ENCODE measurements at regions not wholly inside any gene's neighbourhood (a gene's known extent, or its start where the extent isn't known, plus 50 kb on each side); places are given as distances from the start of the nearest gene placed in this dataset.

DNA sequence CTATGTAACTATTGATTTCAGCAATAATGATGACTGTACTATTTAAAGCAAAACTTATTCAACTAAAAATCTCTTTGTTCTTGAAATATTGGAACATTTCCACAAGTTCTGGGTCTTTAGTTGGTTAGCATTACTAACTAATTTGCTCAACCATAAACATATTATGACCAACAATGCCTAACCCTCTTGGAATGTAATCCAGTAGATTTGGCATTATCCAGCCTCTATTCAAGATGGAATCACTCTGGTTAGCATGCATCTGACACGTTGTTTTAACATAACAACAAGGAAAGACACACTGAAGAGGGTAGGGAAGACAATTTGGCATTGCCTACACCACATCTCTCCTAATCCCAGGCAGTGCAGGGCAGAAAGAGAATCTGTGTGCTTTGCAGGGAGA lies 941.3 kb upstream of the PCDH20 start (continued):
- TF ChIP-seq POLR2AphosphoS5 (IDR thresholded peaks at IDR 0.05; ENCODE audit: low read depth, low read length) (no peak), SRF (IDR thresholded peaks at IDR 0.05; ENCODE audit: low read depth) (no peak), TCF7L2 (IDR thresholded peaks at IDR 0.05; ENCODE audit: borderline replicate concordance, extremely low read depth, insufficient read depth, insufficient read length) (no peak), YY1 (IDR thresholded peaks at IDR 0.05; ENCODE audit: extremely low read depth, insufficient replicate concordance, low read depth, low read length) (no peak)
- TF ChIP-seq, protein P1, sequence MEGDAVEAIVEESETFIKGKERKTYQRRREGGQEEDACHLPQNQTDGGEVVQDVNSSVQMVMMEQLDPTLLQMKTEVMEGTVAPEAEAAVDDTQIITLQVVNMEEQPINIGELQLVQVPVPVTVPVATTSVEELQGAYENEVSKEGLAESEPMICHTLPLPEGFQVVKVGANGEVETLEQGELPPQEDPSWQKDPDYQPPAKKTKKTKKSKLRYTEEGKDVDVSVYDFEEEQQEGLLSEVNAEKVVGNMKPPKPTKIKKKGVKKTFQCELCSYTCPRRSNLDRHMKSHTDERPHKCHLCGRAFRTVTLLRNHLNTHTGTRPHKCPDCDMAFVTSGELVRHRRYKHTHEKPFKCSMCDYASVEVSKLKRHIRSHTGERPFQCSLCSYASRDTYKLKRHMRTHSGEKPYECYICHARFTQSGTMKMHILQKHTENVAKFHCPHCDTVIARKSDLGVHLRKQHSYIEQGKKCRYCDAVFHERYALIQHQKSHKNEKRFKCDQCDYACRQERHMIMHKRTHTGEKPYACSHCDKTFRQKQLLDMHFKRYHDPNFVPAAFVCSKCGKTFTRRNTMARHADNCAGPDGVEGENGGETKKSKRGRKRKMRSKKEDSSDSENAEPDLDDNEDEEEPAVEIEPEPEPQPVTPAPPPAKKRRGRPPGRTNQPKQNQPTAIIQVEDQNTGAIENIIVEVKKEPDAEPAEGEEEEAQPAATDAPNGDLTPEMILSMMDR (IDR thresholded peaks at IDR 0.05 in 2 of 3, conservative IDR thresholded peaks at IDR 0.05 in 1 of 3; ENCODE audit: borderline replicate concordance in 1 of 3, insufficient read depth in 1 of 3, low read depth in 2 of 3, low read length in 2 of 3), result no peak

DNA sequence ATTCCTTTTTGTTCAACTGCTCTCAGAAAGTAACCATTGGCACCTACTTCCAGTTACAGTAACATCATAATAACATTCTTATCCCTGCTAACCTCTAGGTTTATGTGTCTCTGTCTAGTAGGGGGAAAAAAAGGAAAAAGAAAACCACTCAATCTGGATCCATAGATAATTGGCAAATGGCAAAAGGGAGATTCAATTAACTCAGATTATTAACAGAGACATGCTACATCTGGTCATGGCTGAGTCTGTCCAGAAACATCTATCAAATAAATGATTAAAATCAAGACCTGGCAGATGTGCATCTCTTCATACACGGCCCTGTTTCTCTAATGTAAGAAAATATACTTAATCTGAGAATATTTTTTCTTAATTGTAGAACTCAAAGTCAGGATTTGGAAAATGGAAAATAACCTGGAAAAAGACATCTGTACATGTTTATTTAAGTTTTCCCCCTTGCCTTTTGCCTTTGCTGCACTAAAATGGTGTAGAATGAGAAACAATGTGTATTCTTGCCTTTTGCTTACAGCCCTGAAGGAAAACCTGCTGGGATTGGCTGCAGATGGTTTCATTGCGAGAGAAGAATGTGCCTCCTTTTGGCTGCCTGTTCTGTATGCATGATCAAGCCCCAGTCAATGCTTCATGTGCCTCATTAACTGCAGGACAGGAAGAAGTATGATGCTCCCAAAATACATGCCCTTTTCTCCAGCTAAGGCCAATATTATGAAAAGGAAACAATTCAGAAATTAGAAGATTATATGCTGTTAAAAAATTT lies 921.6 kb upstream of the PCDH20 start:
- Histone ChIP-seq H3K4me2 (ENCODE audit: low read length) (no peak overlapping the region), H3K4me1 (ENCODE audit: control insufficient read depth in 1 of 2, insufficient read depth in 2 of 2, low read length in 2 of 2) (no peaks in the 10 kb centered on the region), H3K27me3 (ENCODE audit: insufficient read depth, low read length) (no peaks in the 10 kb centered on the region), H3K79me2 (ENCODE audit: insufficient read depth, low read length) (no peaks in the 10 kb centered on the region), H3K27ac (ENCODE audit: low read depth, low read length) (no peak overlapping the region), H3K9me3 (ENCODE audit: control insufficient read depth in 1 of 2, insufficient read depth in 1 of 2, low read depth in 1 of 2, low read length in 2 of 2) (no peaks in the 10 kb centered on the region), H2AFZ (ENCODE audit: low read depth, low read length, poor library complexity, severe bottlenecking) (no peak overlapping the region), H3K9ac (ENCODE audit: low read length) (no peak overlapping the region), H3K36me3 (ENCODE audit: control insufficient read depth in 1 of 2, insufficient read depth in 2 of 2, low read length in 2 of 2) (no peaks in the 10 kb centered on the region), H4K20me1 (ENCODE audit: insufficient read depth) (no peaks in the 10 kb centered on the region), H3K9me2 (ENCODE audit: insufficient read depth) (no peaks in the 10 kb centered on the region), H3K4me3 (replicated peaks in 1 of 2; ENCODE audit: low read depth in 1 of 2, low read length in 2 of 2) (no peak overlapping the region)
- BruUV-seq (replicated peaks), result no TSS peak
- RAD21 ChIA-PET (ENCODE audit: low non-redundant PET in 1 of 2, low total read pairs in 2 of 2, uncharacterized antibody in 2 of 2, unreplicated experiment in 2 of 2), result no interaction called here
- POLR2A ChIA-PET, result no interaction called here
- no peak for TF ChIP-seq SRF (IDR thresholded peaks at IDR 0.05; ENCODE audit: low read depth)
- no peak for TF ChIP-seq CEBPB (IDR thresholded peaks at IDR 0.05; ENCODE audit: low read depth)
- no peak for TF ChIP-seq SP1 (IDR thresholded peaks at IDR 0.05; ENCODE audit: low read depth)
- no peak for TF ChIP-seq CBX3 (IDR thresholded peaks at IDR 0.05; ENCODE audit: low read depth)
- TF ChIP-seq SIN3A (IDR thresholded peaks at IDR 0.05; ENCODE audit: low read depth), result no peak
- TF ChIP-seq ELF1 (IDR thresholded peaks at IDR 0.05; ENCODE audit: borderline replicate concordance, low read depth), result no peak
- no peak for TF ChIP-seq ZNF274 (IDR thresholded peaks at IDR 0.05; ENCODE audit: low read depth, low read length)
- TF ChIP-seq ZFX (IDR thresholded peaks at IDR 0.05), result no peak
- TF ChIP-seq RAD21 (IDR thresholded peaks at IDR 0.05; ENCODE audit: low read depth), result no peak
- TF ChIP-seq POLR2A (IDR thresholded peaks at IDR 0.05; ENCODE audit: borderline replicate concordance, extremely low read depth, insufficient read depth, insufficient read length), result no peak
- CTCF ChIA-PET, result no interaction called here
- ATAC-seq (no peak), DNase-seq (ENCODE audit: low read depth, low spot score) (no peak)
- intact Hi-C loops (cut with micrococcal nuclease), result no loop called here

Measured in HCT116 (cell line).